ENCODE measurements at regions not wholly inside any gene's neighbourhood (a gene's known extent, or its start where the extent isn't known, plus 50 kb on each side); places are given as distances from the start of the nearest gene placed in this dataset.

GRCh38 chr6:21354805-21355238, 238.7 kb upstream of the SOX4 start:
- Histone ChIP-seq H3K27me3 (ENCODE audit: control insufficient read depth, insufficient read depth, low read length) (no peaks in the 10 kb centered on the region), H3K9me3 (ENCODE audit: control insufficient read depth in 2 of 3, insufficient read depth in 1 of 3, low read length in 3 of 3) (no peaks in the 10 kb centered on the region), H3K4me1 (ENCODE audit: control insufficient read depth in 2 of 3, insufficient read depth in 2 of 3, low read depth in 1 of 3, low read length in 3 of 3) (no peaks in the 10 kb centered on the region), H3K27ac (ENCODE audit: low read depth in 2 of 2, low read length in 2 of 2) (no peak overlapping the region), H3K9ac (ENCODE audit: low read length in 3 of 3) (no peak overlapping the region), H3K4me3 (ENCODE audit: low read length in 3 of 3) (no peak overlapping the region), H3K36me3 (ENCODE audit: control insufficient read depth in 2 of 3, insufficient read depth in 3 of 3, low read length in 3 of 3) (no peaks in the 10 kb centered on the region)
- DNase-seq (peak in 2 of 5 donors; percentile 16 to 31), FAIRE-seq (no peak)
- TF ChIP-seq CTCF (IDR thresholded peaks at IDR 0.05; ENCODE audit: borderline replicate concordance, extremely low read depth, insufficient read depth), result no peak
- intact Hi-C loops (cut with DNase I), result no loop called here

GRCh38 chr6:21355638-21356037, 237.9 kb upstream of the SOX4 start:
- H3K9me3 ChIP-seq (ENCODE audit: control insufficient read depth in 2 of 3, insufficient read depth in 1 of 3, low read length in 3 of 3), result no peaks in the 10 kb centered on the region
- no peaks in the 10 kb centered on the region for H3K4me1 ChIP-seq (ENCODE audit: control insufficient read depth in 2 of 3, insufficient read depth in 2 of 3, low read depth in 1 of 3, low read length in 3 of 3)
- intact Hi-C loops (cut with DNase I), result no loop called here
- no peak overlapping the region for H3K27ac ChIP-seq (ENCODE audit: low read depth in 2 of 2, low read length in 2 of 2)
- no peaks in the 10 kb centered on the region for H3K27me3 ChIP-seq (ENCODE audit: control insufficient read depth, insufficient read depth, low read length)
- no peak for TF ChIP-seq CTCF (IDR thresholded peaks at IDR 0.05; ENCODE audit: borderline replicate concordance, extremely low read depth, insufficient read depth)
- no peak for DNase-seq
- H3K36me3 ChIP-seq (ENCODE audit: control insufficient read depth in 2 of 3, insufficient read depth in 3 of 3, low read length in 3 of 3), result no peaks in the 10 kb centered on the region
- H3K9ac ChIP-seq (ENCODE audit: low read length in 3 of 3), result no peak overlapping the region
- FAIRE-seq, result no peak
- no peak overlapping the region for H3K4me3 ChIP-seq (ENCODE audit: low read length in 3 of 3)

GRCh38 chr6:21357262-21357661, 236.3 kb upstream of the SOX4 start:
- no peaks in the 10 kb centered on the region for H3K9me3 ChIP-seq (ENCODE audit: control insufficient read depth in 2 of 3, insufficient read depth in 1 of 3, low read length in 3 of 3)
- TF ChIP-seq CTCF (IDR thresholded peaks at IDR 0.05; ENCODE audit: borderline replicate concordance, extremely low read depth, insufficient read depth), result no peak
- intact Hi-C loops (cut with DNase I), result no loop called here
- H3K9ac ChIP-seq (ENCODE audit: low read length in 3 of 3), result no peak overlapping the region
- DNase-seq (no peak), FAIRE-seq (no peak)
- no peaks in the 10 kb centered on the region for H3K27me3 ChIP-seq (ENCODE audit: control insufficient read depth, insufficient read depth, low read length)
- no peaks in the 10 kb centered on the region for H3K4me1 ChIP-seq (ENCODE audit: control insufficient read depth in 2 of 3, insufficient read depth in 2 of 3, low read depth in 1 of 3, low read length in 3 of 3)
- H3K36me3 ChIP-seq (ENCODE audit: control insufficient read depth in 2 of 3, insufficient read depth in 3 of 3, low read length in 3 of 3), result no peaks in the 10 kb centered on the region
- no peak overlapping the region for H3K27ac ChIP-seq (ENCODE audit: low read depth in 2 of 2, low read length in 2 of 2)
- H3K4me3 ChIP-seq (ENCODE audit: low read length in 3 of 3), result no peak overlapping the region

- no peak overlapping the region for H3K27ac ChIP-seq (ENCODE audit: low read depth in 2 of 2, low read length in 2 of 2)
- intact Hi-C loops (cut with DNase I), result no loop called here
- no peak for TF ChIP-seq CTCF (IDR thresholded peaks at IDR 0.05; ENCODE audit: borderline replicate concordance, extremely low read depth, insufficient read depth)
Measured at GRCh38 chr6:21359926-21360325, 233.6 kb upstream of the SOX4 start.

More at GRCh38 chr6:21359926-21360325, 233.6 kb upstream of the SOX4 start:
- Histone ChIP-seq H3K36me3 (ENCODE audit: control insufficient read depth in 2 of 3, insufficient read depth in 3 of 3, low read length in 3 of 3) (no peaks in the 10 kb centered on the region), H3K4me3 (ENCODE audit: low read length in 3 of 3) (no peak overlapping the region), H3K4me1 (ENCODE audit: control insufficient read depth in 2 of 3, insufficient read depth in 2 of 3, low read depth in 1 of 3, low read length in 3 of 3) (no peaks in the 10 kb centered on the region), H3K27me3 (ENCODE audit: control insufficient read depth, insufficient read depth, low read length) (no peaks in the 10 kb centered on the region), H3K9ac (ENCODE audit: low read length in 3 of 3) (no peak overlapping the region), H3K9me3 (ENCODE audit: control insufficient read depth in 2 of 3, insufficient read depth in 1 of 3, low read length in 3 of 3) (no peaks in the 10 kb centered on the region)
- FAIRE-seq, result no peak
- no peak for DNase-seq

Measured in kidney (tissue), 13 donors.